MM.1S (cell line): ENCODE measurements at regions not wholly inside any gene's neighbourhood (a gene's known extent, or its start where the extent isn't known, plus 50 kb on each side); places are given as distances from the start of the nearest gene placed in this dataset.

Source experiments
- DNase-seq: peaks from one replicate; pipeline ENCODE4 v3.0.0-alpha.2; 2015
- H2AFZ ChIP-seq: fragments of 300-600 bp; sonication (generic); 2 replicates; pipeline ENCODE4 v1.6.0; 2016; ENCODE audit warnings: antibody characterized with exemption, low read length
- H3F3A ChIP-seq: fragments of 300-600 bp; sonication (generic); 2 replicates; pipeline ENCODE4 v1.6.1; 2016; ENCODE audit warnings: mild to moderate bottlenecking, antibody characterized with exemption, low read length, moderate library complexity, mixed read lengths; ENCODE audit not compliant: insufficient read depth
- H3K27ac ChIP-seq: fragments of 300-600 bp; sonication (generic); 2 replicates; pipeline ENCODE4 v1.5.1; 2016; ENCODE audit warnings: mild to moderate bottlenecking, low read length
- H3K27me3 ChIP-seq: fragments of 300-600 bp; sonication (generic); replicated peaks from 2 replicates; pipeline ENCODE4 v1.6.0; 2016; ENCODE audit warnings: low read length; ENCODE audit not compliant: insufficient read depth
- H3K36me3 ChIP-seq: fragments of 300-600 bp; sonication (generic); replicated peaks from 2 replicates; pipeline ENCODE4 v1.6.1; 2016; ENCODE audit warnings: mild to moderate bottlenecking, low read length, mixed read lengths; ENCODE audit not compliant: insufficient read depth
- H3K4me1 ChIP-seq: fragments of 300-600 bp; sonication (generic); 2 replicates; pipeline ENCODE4 v1.6.1; 2016; ENCODE audit warnings: low read length, mixed read lengths
- H3K4me2 ChIP-seq: fragments of 300-600 bp; sonication (generic); 2 replicates; pipeline ENCODE4 v1.6.0; 2016; ENCODE audit warnings: low read depth, low read length
- H3K4me3 ChIP-seq: fragments of 300-600 bp; sonication (generic); 2 replicates; pipeline ENCODE4 v1.5.1; 2016; ENCODE audit warnings: low read length, mixed read lengths
- H3K79me2 ChIP-seq: fragments of 300-600 bp; sonication (generic); 2 replicates; pipeline ENCODE4 v1.6.1; 2016; ENCODE audit warnings: mixed run types, low read length, mixed read lengths
- H3K9ac ChIP-seq: fragments of 300-600 bp; sonication (generic); 2 replicates; pipeline ENCODE4 v1.6.1; 2016; ENCODE audit warnings: low read length, mixed read lengths
- H3K9me2 ChIP-seq: fragments of 300-600 bp; sonication (generic); replicated peaks from 2 replicates; pipeline ENCODE4 v1.6.1; 2016; ENCODE audit warnings: mild to moderate bottlenecking, low read length, mixed read lengths; ENCODE audit not compliant: insufficient read depth
- H3K9me3 ChIP-seq: fragments of 300-600 bp; sonication (generic); replicated peaks from 2 replicates; pipeline ENCODE4 v1.6.1; 2016; ENCODE audit warnings: mild to moderate bottlenecking, low read length, mixed read lengths; ENCODE audit not compliant: insufficient read depth
- H4K20me1 ChIP-seq: fragments of 300-600 bp; sonication (generic); 2 replicates; pipeline ENCODE4 v1.6.1; 2016; ENCODE audit warnings: mild to moderate bottlenecking, low read length, moderate library complexity, mixed read lengths; ENCODE audit not compliant: insufficient read depth
- CTCF ChIP-seq: fragments of 300-600 bp; sonication (generic); IDR thresholded peaks from 2 replicates; pipeline ENCODE4 v1.5.1; 2016; ENCODE audit warnings: antibody characterized with exemption, low read length, mixed read lengths
- EZH2 ChIP-seq: fragments of 300-600 bp; sonication (generic); optimal IDR thresholded peaks from 2 replicates; pipeline ENCODE3; 2017; ENCODE audit warnings: low read depth, mild to moderate bottlenecking, antibody characterized with exemption, low read length, mixed read lengths
- EZH2phosphoT487 ChIP-seq: fragments of 300-600 bp; sonication (generic); IDR thresholded peaks from 2 replicates; pipeline ENCODE4 v1.6.1; 2018; ENCODE audit warnings: antibody characterized with exemption, low read length

GRCh38 chr5:166856791-166857190, 1434.7 kb upstream of the WWC1 start:
- Histone ChIP-seq H3K9me2 (no peaks in the 10 kb centered on the region), H3K4me2 (no peak overlapping the region), H3F3A (no peaks in the 10 kb centered on the region), H3K27ac (no peak overlapping the region), H3K9ac (no peak overlapping the region), H4K20me1 (no peaks in the 10 kb centered on the region), H2AFZ (no peak overlapping the region), H3K4me3 (no peak overlapping the region), H3K79me2 (no peaks in the 10 kb centered on the region), H3K27me3 (no peaks in the 10 kb centered on the region), H3K36me3 (no peaks in the 10 kb centered on the region), H3K9me3 (no peaks in the 10 kb centered on the region), H3K4me1 (no peaks in the 10 kb centered on the region)
- DNase-seq, result no peak
- no peak for TF ChIP-seq EZH2phosphoT487
- TF ChIP-seq EZH2, result no peak
- no peak for TF ChIP-seq CTCF

GRCh38 chr5:166860426-166860825, 1431.0 kb upstream of the WWC1 start:
- no peak overlapping the region for H3K4me2 ChIP-seq
- no peaks in the 10 kb centered on the region for H3K9me2 ChIP-seq
- no peaks in the 10 kb centered on the region for H3K27me3 ChIP-seq
- H3K36me3 ChIP-seq, result no peaks in the 10 kb centered on the region
- no peaks in the 10 kb centered on the region for H3K4me1 ChIP-seq
- no peak for DNase-seq
- H3F3A ChIP-seq, result no peaks in the 10 kb centered on the region
- H3K79me2 ChIP-seq, result no peaks in the 10 kb centered on the region
- H2AFZ ChIP-seq, result no peak overlapping the region
- TF ChIP-seq CTCF (no peak), EZH2 (no peak), EZH2phosphoT487 (no peak)
- no peak overlapping the region for H3K27ac ChIP-seq
- H3K9me3 ChIP-seq, result no peaks in the 10 kb centered on the region
- H3K4me3 ChIP-seq, result no peak overlapping the region
- H4K20me1 ChIP-seq, result no peaks in the 10 kb centered on the region
- no peak overlapping the region for H3K9ac ChIP-seq

- no peaks in the 10 kb centered on the region for H3K79me2 ChIP-seq
- H3K36me3 ChIP-seq, result no peaks in the 10 kb centered on the region
- no peak for DNase-seq
- no peak overlapping the region for H2AFZ ChIP-seq
- no peak for TF ChIP-seq EZH2
- TF ChIP-seq CTCF, result no peak
- TF ChIP-seq EZH2phosphoT487, result no peak
- no peak overlapping the region for H3K9ac ChIP-seq
- H3K27me3 ChIP-seq, result no peaks in the 10 kb centered on the region
- H3K27ac ChIP-seq, result no peak overlapping the region
- no peaks in the 10 kb centered on the region for H4K20me1 ChIP-seq
- H3K4me3 ChIP-seq, result no peak overlapping the region
- H3K4me1 ChIP-seq, result no peaks in the 10 kb centered on the region
- H3K9me2 ChIP-seq, result no peaks in the 10 kb centered on the region
- no peak overlapping the region for H3K4me2 ChIP-seq
- no peaks in the 10 kb centered on the region for H3K9me3 ChIP-seq
- H3F3A ChIP-seq, result no peaks in the 10 kb centered on the region
These were observed 1428.9 kb upstream of the WWC1 start for GRCh38 chr5:166862581-166862980.
